SK-N-DZ (cell line): ENCODE measurements at regions not wholly inside any gene's neighbourhood (a gene's known extent, or its start where the extent isn't known, plus 50 kb on each side); places are given as distances from the start of the nearest gene placed in this dataset.
"Not testable (repeated sequence)": the region's sequence is repeated elsewhere in the genome, so short reads cannot be mapped to it uniquely, and the experiment has no call there.

ENCODE experiments used
- DNase-seq: peaks from one replicate; pipeline ENCODE4 v3.0.0-alpha.2; 2015; ENCODE audit warnings: low spot score

- no peak for DNase-seq
Measured at GRCh38 chrX:3938587-3938986, 225.1 kb upstream of the PRKX start.

GRCh38 chrX:3935196-3935595 lies 221.7 kb upstream of the PRKX start:
- DNase-seq = not testable (repeated sequence)

GRCh38 chrX:3920424-3921017 lies 207.1 kb upstream of the PRKX start:
- not testable (repeated sequence) for DNase-seq

- DNase-seq = not testable (repeated sequence)
Measured at GRCh38 chrX:3919668-3920423, 206.4 kb upstream of the PRKX start.

GRCh38 chrX:3914813-3915212 lies 201.4 kb upstream of the PRKX start:
- DNase-seq = not testable (repeated sequence)

GRCh38 chrX:3914059-3914458 lies 200.6 kb upstream of the PRKX start:
- not testable (repeated sequence) for DNase-seq

- DNase-seq = not testable (repeated sequence)
Measured at GRCh38 chrX:3911012-3911411, 197.6 kb upstream of the PRKX start.

- DNase-seq = not testable (repeated sequence)
Measured at GRCh38 chrX:3910611-3911010, 197.2 kb upstream of the PRKX start.

GRCh38 chrX:3905522-3906258 lies 192.2 kb upstream of the PRKX start:
- DNase-seq = not testable (repeated sequence)

GRCh38 chrX:3902222-3902621 lies 188.8 kb upstream of the PRKX start:
- not testable (repeated sequence) for DNase-seq

- not testable (repeated sequence) for DNase-seq
Measured at GRCh38 chrX:3896755-3897154, 183.3 kb upstream of the PRKX start.

GRCh38 chrX:3882553-3882920 lies 169.1 kb upstream of the PRKX start:
- not testable (repeated sequence) for DNase-seq

GRCh38 chrX:3881898-3882552 lies 168.6 kb upstream of the PRKX start:
- not testable (repeated sequence) for DNase-seq

- not testable (repeated sequence) for DNase-seq
Measured at GRCh38 chrX:3881255-3881895, 167.9 kb upstream of the PRKX start.

GRCh38 chrX:3876393-3876792 lies 162.9 kb upstream of the PRKX start:
- DNase-seq = not testable (repeated sequence)

- DNase-seq = not testable (repeated sequence)
Measured at GRCh38 chrX:3875638-3876037, 162.2 kb upstream of the PRKX start.

GRCh38 chrX:3872226-3872879 lies 158.9 kb upstream of the PRKX start:
- DNase-seq = not testable (repeated sequence)

- not testable (repeated sequence) for DNase-seq
Measured at GRCh38 chrX:3867067-3867831, 153.8 kb upstream of the PRKX start.

- DNase-seq = not testable (repeated sequence)
Measured at GRCh38 chrX:3858332-3858731, 144.9 kb upstream of the PRKX start.

- DNase-seq = not testable (repeated sequence)
Measured at GRCh38 chrX:3843522-3844145, 130.2 kb upstream of the PRKX start.
